Activated naive CD4-positive, alpha-beta T cell treated with anti-CD3 and anti-CD28 coated beads, Interleukin-2, amount 50 U/mL, for 72 hours (primary cell): ENCODE measurements at regions not wholly inside any gene's neighbourhood (a gene's known extent, or its start where the extent isn't known, plus 50 kb on each side); places are given as distances from the start of the nearest gene placed in this dataset.
"Not testable (repeated sequence)": the region's sequence is repeated elsewhere in the genome, so short reads cannot be mapped to it uniquely, and the experiment has no call there.

ENCODE experiments used
- ATAC-seq, 2 donors: fragments of 150-1000 bp; cut with Tn5 transposase; 2 replicates each; pipeline ENCODE4 v1.10.0; 2021; ENCODE audit warnings: mild to moderate bottlenecking in 2 of 2, moderate library complexity in 2 of 2
- DNase-seq, 2 donors: peaks; one replicate each; pipeline ENCODE4 v3.0.0; 2021 to 2022; ENCODE audit warnings: low spot score in 2 of 2
- H3K27ac Mint-ChIP-seq, 2 donors: one replicate each; pipeline ENCODE4 v1.8.0; 2022; ENCODE audit warnings: mild to moderate bottlenecking in 2 of 2, mixed read lengths in 2 of 2
- H3K36me3 Mint-ChIP-seq, 2 donors: one replicate each; pipeline ENCODE4 v1.8.0; 2022; ENCODE audit warnings: mixed read lengths in 2 of 2
- H3K9me3 Mint-ChIP-seq, 2 donors: one replicate each; pipeline ENCODE4 v1.8.0; 2022; ENCODE audit warnings: mixed read lengths in 2 of 2

DNA sequence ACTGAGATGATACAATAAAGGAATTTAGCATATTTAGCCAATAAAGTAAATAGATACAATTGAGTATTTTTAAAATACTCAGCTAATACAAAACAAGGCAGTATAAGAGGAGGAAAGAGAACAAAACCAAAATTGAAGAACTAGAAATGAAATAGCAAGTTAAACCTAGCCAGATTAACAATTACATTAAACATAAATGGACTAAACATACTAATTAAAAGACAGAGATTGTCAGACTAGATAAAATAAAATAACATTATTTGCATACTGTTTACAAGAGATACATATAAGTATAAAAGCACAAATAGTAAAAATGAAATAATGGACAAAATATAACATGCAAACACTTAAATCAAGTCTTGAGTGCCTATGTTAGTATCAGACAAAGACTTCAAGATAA is 517.7 kb upstream of the PHF14 start:
- no peak for ATAC-seq
- H3K36me3 Mint-ChIP-seq = no peaks in the 10 kb centered on the region

DNA sequence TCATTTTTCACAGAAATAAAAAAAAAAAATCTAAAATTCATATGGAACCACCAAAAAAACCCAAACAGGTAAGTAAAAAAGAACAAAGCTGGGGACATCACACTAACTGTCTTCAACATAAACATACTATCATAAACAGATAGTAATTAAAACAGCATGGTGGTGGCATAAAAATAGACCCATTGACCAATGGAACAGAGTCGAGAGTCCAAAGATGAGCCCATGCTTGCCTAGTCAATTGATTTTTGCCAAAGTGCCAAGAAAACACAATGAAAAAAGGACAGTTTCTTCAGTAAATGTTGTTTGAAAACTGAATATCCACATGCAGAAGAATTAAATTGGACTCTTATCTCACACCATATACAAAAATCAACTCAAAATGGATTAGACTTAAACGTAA is 513.2 kb upstream of the PHF14 start:
- DNase-seq (no peak), ATAC-seq (no peak)
- H3K36me3 Mint-ChIP-seq = no peaks in the 10 kb centered on the region
- H3K27ac Mint-ChIP-seq = no peak overlapping the region
- peaks cover 3 to 6% of the 10 kb centered on the region in 2 donors for H3K9me3 Mint-ChIP-seq

More for the DNA sequence above, 517.7 kb upstream of the PHF14 start:
- DNase-seq = no peak
- Mint-ChIP-seq H3K9me3 (peaks cover 13 to 20% of the 10 kb centered on the region in 2 donors), H3K27ac (no peak overlapping the region)

DNA sequence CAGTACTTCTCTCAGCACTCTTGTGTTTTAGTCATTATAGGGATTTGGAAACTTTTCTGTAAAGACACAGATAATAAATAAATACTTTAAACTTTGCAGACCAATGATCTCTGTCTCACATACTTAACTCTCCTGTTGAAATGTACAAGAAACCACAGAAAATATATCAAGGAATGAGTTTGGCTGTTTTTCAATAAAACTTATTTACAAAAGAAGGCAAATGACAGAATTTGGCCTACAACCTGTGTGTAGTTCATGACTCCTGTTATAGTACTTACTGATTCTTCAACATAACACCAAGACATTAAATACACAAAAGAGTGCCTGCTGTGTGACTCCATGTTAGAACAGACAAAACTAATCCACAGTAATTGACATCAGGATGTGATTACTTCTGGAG is 510.0 kb upstream of the PHF14 start:
- H3K27ac Mint-ChIP-seq = no peak overlapping the region
- no peaks in the 10 kb centered on the region for H3K9me3 Mint-ChIP-seq
- DNase-seq (no peak), ATAC-seq (no peak)
- H3K36me3 Mint-ChIP-seq = no peaks in the 10 kb centered on the region

DNA sequence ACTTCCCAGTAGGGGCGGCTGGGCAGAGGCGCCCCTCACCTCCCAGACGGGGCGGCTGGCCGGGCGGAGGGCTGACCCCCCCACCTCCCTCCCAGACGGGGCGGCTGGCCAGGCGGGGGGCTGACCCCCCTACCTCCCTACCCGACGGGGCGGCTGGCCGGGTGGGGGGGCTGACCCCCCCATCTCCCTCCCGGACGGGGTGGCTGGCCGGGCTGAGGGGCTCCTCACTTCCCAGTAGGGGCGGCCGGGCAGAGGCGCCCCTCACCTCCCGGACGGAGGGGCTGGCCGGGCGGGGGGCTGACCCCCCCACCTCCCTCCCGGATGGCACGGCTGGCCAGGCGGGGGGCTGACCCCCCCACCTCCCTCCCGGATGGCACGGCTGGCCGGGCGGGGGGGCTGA is 508.1 kb upstream of the PHF14 start:
- DNase-seq, ATAC-seq, H3K36me3 Mint-ChIP-seq, H3K27ac Mint-ChIP-seq, H3K9me3 Mint-ChIP-seq: not testable (repeated sequence)

DNA sequence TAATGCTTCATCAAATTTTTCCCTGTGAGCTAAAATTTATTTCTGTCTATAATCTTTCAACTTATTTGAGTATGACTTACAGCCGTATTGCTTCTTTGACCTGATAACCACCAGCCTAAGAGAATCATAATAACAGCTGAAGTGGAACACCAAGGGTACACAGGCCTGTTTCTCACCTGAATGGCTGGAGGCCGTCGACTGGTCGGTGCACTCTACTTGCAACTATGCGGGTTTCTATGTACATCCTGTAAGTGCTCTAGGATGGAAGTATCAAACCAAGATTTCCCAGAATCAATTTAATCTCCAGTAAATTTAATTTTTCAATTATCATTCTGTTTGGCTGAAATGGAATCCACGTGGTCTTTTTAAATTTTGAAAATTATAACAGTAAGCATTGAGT is 504.8 kb upstream of the PHF14 start:
- ATAC-seq = no peak
- no peak for DNase-seq
- H3K9me3 Mint-ChIP-seq = no peaks in the 10 kb centered on the region
- no peak overlapping the region for H3K27ac Mint-ChIP-seq
- no peaks in the 10 kb centered on the region for H3K36me3 Mint-ChIP-seq

DNA sequence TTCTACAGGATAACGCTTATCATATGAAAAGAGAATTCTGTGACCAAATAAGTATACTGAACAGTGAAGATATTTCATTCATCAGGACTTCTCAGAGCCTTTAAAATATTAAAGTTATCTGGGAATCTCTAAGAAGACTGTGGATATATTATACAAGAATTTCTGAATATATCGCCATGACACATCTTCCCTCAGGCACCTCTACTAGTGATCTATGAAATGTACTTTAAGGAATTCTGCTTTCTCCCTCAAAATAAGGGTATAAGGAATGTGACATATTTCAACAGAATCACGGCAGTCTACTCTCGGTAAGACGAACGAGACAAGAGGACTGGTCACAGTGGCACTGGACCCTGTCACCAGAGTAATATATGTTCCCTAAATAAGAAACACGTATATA is 504.2 kb upstream of the PHF14 start:
- no peak overlapping the region for H3K27ac Mint-ChIP-seq
- no peak for ATAC-seq
- H3K36me3 Mint-ChIP-seq = no peaks in the 10 kb centered on the region
- no peaks in the 10 kb centered on the region for H3K9me3 Mint-ChIP-seq
- DNase-seq = no peak

DNA sequence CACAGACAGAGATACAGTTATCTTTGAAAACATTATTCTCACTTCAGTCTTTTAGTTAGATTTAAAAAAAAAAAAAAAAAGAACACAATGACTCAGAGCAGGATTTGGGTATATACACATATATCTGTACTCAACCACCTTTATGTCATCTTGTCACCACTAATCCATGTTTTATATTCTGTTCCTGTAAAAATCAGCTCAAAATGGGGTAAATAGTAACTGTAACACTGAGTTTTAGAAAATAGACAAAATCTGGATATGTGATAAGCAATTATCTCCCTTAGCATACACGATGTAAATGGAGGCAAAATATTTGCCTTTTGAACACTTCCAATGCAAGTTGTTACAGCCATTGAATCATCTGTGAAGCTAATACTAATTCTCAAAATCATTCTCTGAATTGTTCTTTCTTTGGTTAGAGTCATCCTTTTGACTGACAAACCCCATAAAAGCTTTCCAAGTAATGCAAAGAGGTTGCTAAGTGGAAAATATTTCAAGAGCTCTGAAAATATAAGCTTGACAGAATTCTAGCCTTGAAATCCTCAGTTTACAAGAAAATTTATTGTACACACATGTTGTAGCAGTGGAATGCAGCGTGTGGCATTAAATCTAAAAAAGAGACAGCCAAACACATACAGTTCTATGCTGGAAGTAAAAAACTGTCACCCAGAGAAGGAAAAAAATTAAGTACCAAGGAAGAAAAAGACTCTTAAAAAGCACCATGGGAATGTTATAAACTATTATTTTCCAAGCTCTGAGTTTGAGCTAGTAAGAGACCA is 502.2 kb upstream of the PHF14 start:
- ATAC-seq (no peak), DNase-seq (no peak)
- no peaks in the 10 kb centered on the region for H3K9me3 Mint-ChIP-seq
- H3K36me3 Mint-ChIP-seq = no peaks in the 10 kb centered on the region
- no peak overlapping the region for H3K27ac Mint-ChIP-seq

DNA sequence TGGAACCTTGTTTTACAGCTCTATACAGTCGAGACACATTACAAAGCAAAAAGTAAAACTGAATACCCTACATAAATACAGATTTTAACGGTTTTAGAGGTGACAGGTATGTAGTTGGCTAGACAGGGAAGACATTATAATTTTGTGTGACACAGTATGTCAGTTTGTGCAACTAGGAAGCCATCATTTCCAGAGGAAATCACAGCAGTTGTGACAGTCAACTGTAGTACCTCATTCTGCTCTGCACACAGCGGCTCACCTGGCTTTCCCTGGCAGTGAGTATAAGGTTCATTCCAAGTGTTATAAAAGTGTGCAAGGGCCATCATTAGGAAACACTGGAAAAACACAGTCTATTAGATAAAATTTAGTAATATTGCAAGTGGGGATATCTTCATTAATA is 501.6 kb upstream of the PHF14 start:
- no peak overlapping the region for H3K27ac Mint-ChIP-seq
- H3K9me3 Mint-ChIP-seq = no peaks in the 10 kb centered on the region
- no peaks in the 10 kb centered on the region for H3K36me3 Mint-ChIP-seq
- ATAC-seq = no peak
- DNase-seq = no peak

DNA sequence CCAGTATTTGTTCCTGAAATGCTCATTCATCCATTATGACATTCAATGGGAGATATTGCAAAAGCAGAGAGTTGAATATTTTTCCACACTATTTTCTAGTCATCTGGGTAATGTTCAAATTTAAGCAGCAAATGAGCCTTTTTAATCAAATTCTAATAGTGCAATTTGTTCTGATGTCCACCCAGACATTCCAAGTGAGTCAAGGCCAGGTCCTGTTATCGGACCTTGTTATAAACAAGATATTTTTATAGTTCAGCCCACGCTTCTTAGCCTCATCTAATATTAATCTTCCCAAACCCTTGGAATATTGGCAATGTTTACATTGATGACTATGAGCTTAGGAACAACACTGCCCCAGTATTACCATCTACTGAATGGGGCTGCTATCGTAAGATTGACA is 500.1 kb upstream of the PHF14 start:
- no peaks in the 10 kb centered on the region for H3K36me3 Mint-ChIP-seq
- H3K27ac Mint-ChIP-seq = no peak overlapping the region
- ATAC-seq = no peak

DNA sequence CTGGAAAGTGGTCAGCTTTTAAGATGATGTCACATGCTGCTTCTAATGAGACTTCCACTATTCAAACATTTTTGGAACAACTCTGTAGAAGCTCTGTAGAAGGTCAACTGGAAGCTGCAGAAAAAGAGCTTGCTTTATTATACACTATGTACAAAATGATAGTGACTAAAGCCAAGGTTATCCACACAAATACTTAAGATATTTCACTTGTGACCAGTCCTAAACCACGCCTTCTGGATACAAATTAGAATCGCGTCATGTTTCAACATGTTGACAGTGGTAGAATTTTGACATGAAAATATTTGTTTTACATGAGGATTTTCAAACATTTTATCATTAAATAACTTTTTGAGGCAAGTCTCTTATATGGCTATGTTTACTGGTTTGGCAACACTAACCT is 499.6 kb upstream of the PHF14 start:
- ATAC-seq = no peak
- no peak overlapping the region for H3K27ac Mint-ChIP-seq

More for the DNA sequence above, 500.1 kb upstream of the PHF14 start:
- no peaks in the 10 kb centered on the region for H3K9me3 Mint-ChIP-seq
- no peak for DNase-seq

DNA sequence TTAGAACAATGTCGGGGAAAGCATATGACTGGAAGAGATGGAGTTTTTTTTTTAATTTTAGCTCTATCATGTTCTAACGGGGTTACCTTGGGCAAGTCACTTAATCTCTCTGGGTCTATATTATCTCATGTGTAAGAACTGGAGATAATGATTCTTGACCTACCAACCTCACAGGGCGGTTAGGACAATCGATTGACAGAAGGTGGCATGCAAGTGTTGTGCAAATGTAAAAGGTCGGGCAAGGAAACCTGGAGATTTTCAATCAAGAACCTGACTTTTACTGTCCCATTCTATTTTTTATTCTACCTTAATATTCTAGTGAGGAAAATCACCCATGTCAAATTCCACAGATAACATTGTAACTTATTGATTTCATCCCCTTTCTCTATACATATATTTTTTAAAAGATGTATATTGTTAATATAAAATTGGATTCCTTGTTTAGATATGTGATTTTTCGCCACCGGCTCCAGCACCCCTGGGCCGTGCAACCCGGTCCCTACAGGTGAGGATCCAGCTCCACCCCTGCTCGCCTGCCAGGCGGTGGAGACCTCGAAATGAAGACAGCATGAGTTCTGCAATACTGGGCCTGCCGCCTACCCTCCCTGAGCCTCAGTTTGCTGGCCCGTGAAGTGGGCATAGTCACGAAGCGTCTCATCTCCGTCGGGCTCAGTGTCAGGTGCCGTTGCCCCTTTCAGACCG is 497.6 kb upstream of the PHF14 start:
- ATAC-seq (no peak), DNase-seq (no peak)
- Mint-ChIP-seq H3K36me3 (no peaks in the 10 kb centered on the region), H3K27ac (no peak overlapping the region), H3K9me3 (no peaks in the 10 kb centered on the region)

More for the DNA sequence above, 499.6 kb upstream of the PHF14 start:
- DNase-seq = no peak
- Mint-ChIP-seq H3K9me3 (no peaks in the 10 kb centered on the region), H3K36me3 (no peaks in the 10 kb centered on the region)

DNA sequence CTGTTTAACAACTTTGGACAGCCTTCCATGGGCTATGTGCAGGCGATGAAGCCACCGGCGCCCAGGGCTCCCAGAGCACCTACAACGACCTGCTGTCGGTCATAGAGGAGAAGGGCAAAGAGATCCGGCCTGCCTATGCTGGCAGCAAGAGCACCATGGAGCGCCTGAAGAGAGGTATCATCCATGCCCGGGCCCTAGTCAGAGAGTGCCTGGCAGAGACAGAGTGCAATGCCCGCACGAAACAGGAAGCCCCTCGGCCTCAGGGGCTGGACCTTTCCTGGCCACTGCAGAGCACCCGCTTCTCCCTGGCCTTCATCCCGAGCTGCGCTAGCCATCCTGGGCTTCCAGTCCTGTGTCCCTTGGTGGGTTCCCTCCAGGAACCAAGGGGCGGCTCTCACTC is 497.0 kb upstream of the PHF14 start:
- ATAC-seq (no peak), DNase-seq (no peak)
- no peak overlapping the region for H3K27ac Mint-ChIP-seq
- no peaks in the 10 kb centered on the region for H3K36me3 Mint-ChIP-seq
- no peaks in the 10 kb centered on the region for H3K9me3 Mint-ChIP-seq

DNA sequence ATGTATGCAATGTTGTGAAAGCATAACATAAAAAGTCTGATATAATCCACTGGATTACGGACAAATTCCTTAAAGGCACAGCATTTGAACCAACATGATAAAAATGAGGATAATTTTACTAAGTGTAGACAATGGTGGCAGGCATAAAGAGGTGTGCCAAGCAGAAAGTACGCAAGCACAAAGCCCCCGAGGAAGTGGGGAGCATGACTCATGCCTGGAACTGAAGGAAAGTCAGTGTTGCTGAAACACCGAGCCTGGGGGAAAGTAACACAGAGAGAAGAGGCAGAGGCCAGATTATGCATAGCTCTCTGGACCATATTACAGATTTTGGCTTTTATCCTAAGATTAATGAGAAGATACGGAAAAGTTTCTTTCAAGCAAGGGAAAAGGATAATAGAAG is 490.0 kb upstream of the PHF14 start:
- Mint-ChIP-seq H3K9me3 (peaks cover 0 to 4% of the 10 kb centered on the region in 2 donors), H3K27ac (no peak overlapping the region)
- ATAC-seq = no peak

DNA sequence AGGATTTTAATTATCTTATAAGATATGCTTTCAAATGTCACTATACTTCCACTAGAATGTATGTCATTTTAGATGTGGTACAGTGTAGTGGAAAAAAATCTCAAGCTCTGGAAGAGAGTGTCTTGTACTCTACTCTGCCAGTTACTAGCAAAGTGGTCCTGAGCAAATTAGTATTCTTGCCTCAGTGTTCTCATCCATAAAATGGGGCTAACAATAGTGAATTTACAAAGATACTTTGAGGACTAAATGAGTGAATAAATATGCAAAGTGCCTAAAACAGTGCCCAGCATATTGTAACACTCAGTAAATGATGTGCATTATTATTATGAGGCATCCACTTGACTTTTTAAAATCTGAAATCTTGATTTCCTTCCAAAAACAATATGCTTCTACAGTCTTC is 488.9 kb upstream of the PHF14 start:
- H3K9me3 Mint-ChIP-seq = peaks cover 0 to 4% of the 10 kb centered on the region in 2 donors
- no peak for ATAC-seq
- no peaks in the 10 kb centered on the region for H3K36me3 Mint-ChIP-seq
- DNase-seq = no peak
- no peak overlapping the region for H3K27ac Mint-ChIP-seq

More for the DNA sequence above, 490.0 kb upstream of the PHF14 start:
- DNase-seq = no peak
- H3K36me3 Mint-ChIP-seq = no peaks in the 10 kb centered on the region

DNA sequence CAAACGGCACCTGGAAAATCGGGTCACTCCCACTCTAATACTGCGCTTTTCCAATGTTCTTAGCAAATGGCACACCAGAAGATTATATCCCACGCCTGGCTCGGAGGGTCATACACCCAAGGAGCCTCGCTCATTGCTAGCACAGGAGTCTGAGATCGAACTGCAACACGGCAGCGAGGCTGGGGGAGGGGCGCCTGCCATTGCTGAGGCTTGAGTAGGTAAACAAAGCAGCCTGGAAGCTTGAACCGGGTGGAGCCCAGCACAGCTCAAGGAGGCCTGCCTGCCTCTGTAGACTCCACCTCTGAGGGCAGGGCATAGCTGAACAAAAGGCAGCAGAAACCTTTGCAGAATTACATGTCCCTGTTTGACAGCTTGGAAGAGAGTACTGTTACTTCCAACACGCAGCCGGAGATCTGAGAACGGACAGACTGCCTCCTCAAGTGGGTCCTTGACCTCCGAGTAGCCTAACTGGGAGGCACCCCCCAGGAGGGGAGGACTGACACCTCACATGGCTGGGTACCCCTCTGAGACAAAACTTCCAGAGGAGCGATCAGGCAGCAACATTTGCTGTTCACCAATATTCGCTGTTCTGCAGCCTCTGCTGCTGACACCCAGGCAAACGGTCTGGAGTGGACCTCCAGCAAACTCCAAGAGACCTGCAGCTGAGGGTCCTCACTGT is 472.3 kb upstream of the PHF14 start:
- not testable (repeated sequence) for ATAC-seq, H3K27ac Mint-ChIP-seq, DNase-seq
- Mint-ChIP-seq H3K9me3 (peaks cover 23 to 52% of the 10 kb centered on the region in 2 donors), H3K36me3 (peaks cover 6 to 18% of the 10 kb centered on the region in 2 donors)

DNA sequence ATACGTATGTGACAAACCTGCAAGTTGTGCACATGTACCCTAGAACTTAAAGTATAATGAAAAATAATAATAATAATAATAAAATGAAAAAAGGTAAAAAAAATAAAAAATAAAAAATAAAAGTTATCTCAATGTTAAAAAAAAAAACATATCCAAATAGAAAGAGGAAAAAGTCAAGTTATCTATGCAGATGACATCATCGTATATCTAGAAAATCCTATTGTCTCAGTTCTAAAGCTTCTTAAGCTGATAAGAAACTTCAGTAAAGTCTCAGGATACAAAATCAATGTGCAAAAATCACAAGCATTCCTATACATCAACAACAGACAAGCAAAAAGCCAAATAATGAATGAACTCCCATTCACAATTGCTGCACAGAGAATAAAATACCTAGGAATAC is 466.6 kb upstream of the PHF14 start:
- Mint-ChIP-seq H3K36me3 (no peaks in the 10 kb centered on the region), H3K27ac (no peak overlapping the region), H3K9me3 (peaks cover 0 to 25% of the 10 kb centered on the region in 2 donors)
- ATAC-seq (no peak), DNase-seq (no peak)

DNA sequence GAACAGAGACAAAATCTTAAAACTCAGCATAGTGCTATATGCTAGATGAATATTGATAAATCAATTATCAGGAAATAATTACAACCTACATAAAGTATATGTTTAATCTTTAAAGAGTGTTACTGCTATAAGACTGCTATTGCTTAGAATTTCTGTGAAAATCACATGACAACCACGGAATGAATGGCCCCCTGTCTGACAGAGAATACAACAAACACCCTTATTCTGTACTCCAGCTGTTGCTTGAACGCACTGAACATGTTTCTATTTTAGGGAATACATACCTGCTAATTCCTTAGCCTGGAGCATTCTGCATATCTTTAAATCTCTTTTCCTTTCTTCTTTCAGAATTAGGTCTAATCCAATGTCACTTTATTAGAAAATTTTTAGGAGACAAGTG is 452.4 kb upstream of the PHF14 start:
- Mint-ChIP-seq H3K36me3 (no peaks in the 10 kb centered on the region), H3K27ac (no peak overlapping the region), H3K9me3 (peaks cover 0 to 6% of the 10 kb centered on the region in 2 donors)
- ATAC-seq (no peak), DNase-seq (no peak)
